ENCODE measurements at regions not wholly inside any gene's neighbourhood (a gene's known extent, or its start where the extent isn't known, plus 50 kb on each side); places are given as distances from the start of the nearest gene placed in this dataset.

- DNase-seq (ENCODE audit: low spot score), result no peak
- Histone ChIP-seq H3K9ac (ENCODE audit: low read depth in 1 of 2, low read length in 2 of 2) (no peak overlapping the region), H3K9me3 (ENCODE audit: control insufficient read depth in 4 of 4, low read length in 3 of 4) (no peaks in the 10 kb centered on the region), H3K4me1 (ENCODE audit: control insufficient read depth in 4 of 4, insufficient read depth in 4 of 4, low read length in 3 of 4) (no peaks in the 10 kb centered on the region), H3K4me3 (ENCODE audit: low read depth in 1 of 3, low read length in 3 of 3) (no peak overlapping the region), H3K27ac (ENCODE audit: low read depth in 1 of 2, low read length in 2 of 2) (no peak overlapping the region), H3K27me3 (ENCODE audit: control insufficient read depth in 4 of 4, insufficient read depth in 4 of 4, low read length in 3 of 4) (no peaks in the 10 kb centered on the region), H3K36me3 (ENCODE audit: control insufficient read depth in 4 of 4, insufficient read depth in 3 of 4, low read depth in 1 of 4, low read length in 3 of 4) (no peaks in the 10 kb centered on the region)
- TF ChIP-seq RXRA (IDR thresholded peaks at IDR 0.05) (no peak), CTCF (IDR thresholded peaks at IDR 0.05; ENCODE audit: low read depth, low read length, missing input control) (no peak), RAD21 (IDR thresholded peaks at IDR 0.05) (no peak), FOXA1 (IDR thresholded peaks at IDR 0.05) (no peak), MAX (IDR thresholded peaks at IDR 0.05) (no peak), REST (IDR thresholded peaks at IDR 0.05) (no peak), EGR1 (IDR thresholded peaks at IDR 0.05; ENCODE audit: low read depth in 2 of 2) (no peak), FOXA2 (IDR thresholded peaks at IDR 0.05) (no peak), ZBTB33 (IDR thresholded peaks at IDR 0.05) (no peak), NR2F2 (IDR thresholded peaks at IDR 0.05) (no peak), GABPA (IDR thresholded peaks at IDR 0.05 in 1 of 2, conservative IDR thresholded peaks at IDR 0.05 in 1 of 2) (no peak)
Observed at GRCh38 chr12:58773986-58774385, 146.3 kb downstream of the LRIG3 start.

- no peaks in the 10 kb centered on the region for H3K9me3 ChIP-seq (ENCODE audit: control insufficient read depth in 4 of 4, low read length in 3 of 4)
- no peaks in the 10 kb centered on the region for H3K27me3 ChIP-seq (ENCODE audit: control insufficient read depth in 4 of 4, insufficient read depth in 4 of 4, low read length in 3 of 4)
- no peak overlapping the region for H3K4me3 ChIP-seq (ENCODE audit: low read depth in 1 of 3, low read length in 3 of 3)
- H3K4me1 ChIP-seq (ENCODE audit: control insufficient read depth in 4 of 4, insufficient read depth in 4 of 4, low read length in 3 of 4), result no peaks in the 10 kb centered on the region
- no peak for DNase-seq (ENCODE audit: low spot score)
- H3K27ac ChIP-seq (ENCODE audit: low read depth in 1 of 2, low read length in 2 of 2), result no peak overlapping the region
- H3K36me3 ChIP-seq (ENCODE audit: control insufficient read depth in 4 of 4, insufficient read depth in 3 of 4, low read depth in 1 of 4, low read length in 3 of 4), result no peaks in the 10 kb centered on the region
- WGBS, result 86% methylated on average over 2 of the region's 2 CpGs
- TF ChIP-seq YY1 (IDR thresholded peaks at IDR 0.05), result no peak
- TF ChIP-seq RXRA (IDR thresholded peaks at IDR 0.05), result no peak
- no peak for TF ChIP-seq RAD21 (IDR thresholded peaks at IDR 0.05)
- TF ChIP-seq MAX (IDR thresholded peaks at IDR 0.05), result no peak
- no peak for TF ChIP-seq NR2F2 (IDR thresholded peaks at IDR 0.05)
- no peak for TF ChIP-seq REST (IDR thresholded peaks at IDR 0.05)
- H3K9ac ChIP-seq (ENCODE audit: low read depth in 1 of 2, low read length in 2 of 2), result no peak overlapping the region
Observed at GRCh38 chr12:58774731-58775130, 145.6 kb downstream of the LRIG3 start.

Measured in liver (tissue), 8 donors.